Inflammatory macrophage treated with lipopolysaccharide for 4 hours (primary cell): ENCODE measurements at regions not wholly inside any gene's neighbourhood (a gene's known extent, or its start where the extent isn't known, plus 50 kb on each side); places are given as distances from the start of the nearest gene placed in this dataset.
"Not testable (repeated sequence)": the region's sequence is repeated elsewhere in the genome, so short reads cannot be mapped to it uniquely, and the experiment has no call there.

ENCODE experiments used
- DNase-seq: peaks from one replicate; pipeline ENCODE4 v3.0.0-alpha.2; 2020

- DNase-seq = no peak
These were observed 52.9 kb upstream of the HDDC2 start for GRCh38 chr6:125354649-125355048.

- no peak for DNase-seq
These were observed 55.1 kb upstream of the HDDC2 start for GRCh38 chr6:125356884-125357283.

- no peak for DNase-seq
These were observed 55.9 kb upstream of the HDDC2 start for GRCh38 chr6:125357515-125358256.

GRCh38 chr6:125358898-125359297 is 57.1 kb upstream of the HDDC2 start:
- no peak for DNase-seq

GRCh38 chr6:125361868-125362267 is 60.1 kb upstream of the HDDC2 start:
- no peak for DNase-seq

GRCh38 chr6:125363039-125363823 is 61.5 kb upstream of the HDDC2 start:
- no peak for DNase-seq

- DNase-seq = no peak
These were observed 62.0 kb upstream of the HDDC2 start for GRCh38 chr6:125363824-125364165.

GRCh38 chr6:125365230-125365629 is 63.5 kb upstream of the HDDC2 start:
- no peak for DNase-seq

GRCh38 chr6:125367036-125367782 is 65.4 kb upstream of the HDDC2 start:
- no peak for DNase-seq

GRCh38 chr6:125370343-125370742 is 68.6 kb upstream of the HDDC2 start:
- DNase-seq = no peak

- DNase-seq = no peak
These were observed 73.2 kb upstream of the HDDC2 start for GRCh38 chr6:125375013-125375412.

- no peak for DNase-seq
These were observed 74.1 kb upstream of the HDDC2 start for GRCh38 chr6:125375821-125376220.

GRCh38 chr6:125377621-125378020 is 75.9 kb upstream of the HDDC2 start:
- DNase-seq = peak; percentile 69

- DNase-seq = no peak
These were observed 77.4 kb upstream of the HDDC2 start for GRCh38 chr6:125379174-125379573.

- DNase-seq = no peak
These were observed 78.7 kb upstream of the HDDC2 start for GRCh38 chr6:125380474-125380873.

GRCh38 chr6:125386337-125386736 is 84.6 kb upstream of the HDDC2 start:
- not testable (repeated sequence) for DNase-seq

- DNase-seq = no peak
These were observed 90.9 kb upstream of the HDDC2 start for GRCh38 chr6:125392682-125393081.

GRCh38 chr6:125393449-125393858 is 91.7 kb upstream of the HDDC2 start:
- DNase-seq = no peak

GRCh38 chr6:125406741-125407140 is 105.0 kb upstream of the HDDC2 start:
- DNase-seq = no peak

- DNase-seq = no peak
These were observed 112.7 kb upstream of the HDDC2 start for GRCh38 chr6:125414507-125414906.

- no peak for DNase-seq
These were observed 114.1 kb upstream of the HDDC2 start for GRCh38 chr6:125415913-125416312.

- DNase-seq = no peak
These were observed 120.1 kb upstream of the HDDC2 start for GRCh38 chr6:125421836-125422235.

- DNase-seq = no peak
These were observed 121.3 kb upstream of the HDDC2 start for GRCh38 chr6:125423047-125423446.

- no peak for DNase-seq
These were observed 130.2 kb upstream of the HDDC2 start for GRCh38 chr6:125431971-125432370.
